Activated CD4-positive, alpha-beta memory T cell treated with anti-CD3 and anti-CD28 coated beads for 36 hours (primary cell): ENCODE measurements at regions not wholly inside any gene's neighbourhood (a gene's known extent, or its start where the extent isn't known, plus 50 kb on each side); places are given as distances from the start of the nearest gene placed in this dataset.

Experiments
- CTCF ChIA-PET: fragments of 350-600 bp; sonication (Branson Sonifier 250); formaldehyde crosslinking; loops from one replicate; lab custom pipeline; 2021; ENCODE audit warnings: antibody characterized with exemption, inconsistent platforms; lab: Charles Lee
- POLR2A ChIA-PET: fragments of 350-600 bp; sonication (Branson Sonifier 250); formaldehyde crosslinking; loops from one replicate; lab custom pipeline; 2021; ENCODE audit warnings: antibody characterized with exemption; lab: Charles Lee
- DNase-seq: peaks from one replicate; pipeline ENCODE4 v3.0.0-alpha.2; 2020
- H3K27ac Mint-ChIP-seq: one replicate; pipeline ENCODE4 v1.8.0; 2021; ENCODE audit warnings: mixed read lengths
- H3K27me3 Mint-ChIP-seq: one replicate; pipeline ENCODE4 v1.8.0; 2021; ENCODE audit warnings: mixed read lengths
- H3K36me3 Mint-ChIP-seq: one replicate; pipeline ENCODE4 v1.8.0; 2021; ENCODE audit warnings: mixed read lengths
- H3K4me1 Mint-ChIP-seq: one replicate; pipeline ENCODE4 v1.8.0; 2021; ENCODE audit warnings: low read depth, mixed read lengths
- H3K4me3 Mint-ChIP-seq: one replicate; pipeline ENCODE4 v1.8.0; 2021; ENCODE audit warnings: mild to moderate bottlenecking, mixed read lengths
- H3K9me3 Mint-ChIP-seq: one replicate; pipeline ENCODE4 v1.8.0; 2021; ENCODE audit warnings: mixed read lengths
- intact Hi-C: fragments of 100-400 bp; cut with micrococcal nuclease; formaldehyde crosslinking; loops from one replicate; pipeline ENCODE4 v1.15.1; 2023

DNA sequence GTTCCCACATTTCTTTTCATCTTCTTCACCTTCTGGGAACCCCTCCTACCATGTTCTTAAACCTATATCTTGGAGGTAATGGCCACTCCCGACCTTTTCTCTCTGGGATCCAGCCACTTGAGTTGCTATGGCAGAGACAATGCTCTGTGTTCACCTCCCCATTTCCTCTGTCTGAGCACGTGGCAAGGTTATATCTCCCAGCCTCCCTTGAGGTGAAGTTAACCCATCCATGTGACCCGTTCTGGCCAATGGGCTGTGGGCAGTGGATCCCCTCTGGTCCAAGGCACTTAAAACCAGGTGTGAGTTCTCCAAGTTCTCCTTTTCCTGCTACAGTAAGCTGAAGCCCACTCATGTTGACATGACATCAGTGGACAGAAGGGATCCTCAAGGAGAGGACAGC lies 261.4 kb downstream of the LRFN2 start:
- Mint-ChIP-seq H3K27ac (no peak overlapping the region), H3K4me3 (no peak overlapping the region), H3K27me3 (peaks cover 28% of the 10 kb centered on the region), H3K36me3 (no peaks in the 10 kb centered on the region), H3K9me3 (no peaks in the 10 kb centered on the region), H3K4me1 (no peaks in the 10 kb centered on the region)
- intact Hi-C loops, result loop anchor here (5.0 to 10.0 kb wide), 3 partner anchors 262 to 587 kb away; partner anchors contain the start of gene LRFN2
- ChIA-PET CTCF (no interaction called here), POLR2A (no interaction called here)
- DNase-seq, result no peak

DNA sequence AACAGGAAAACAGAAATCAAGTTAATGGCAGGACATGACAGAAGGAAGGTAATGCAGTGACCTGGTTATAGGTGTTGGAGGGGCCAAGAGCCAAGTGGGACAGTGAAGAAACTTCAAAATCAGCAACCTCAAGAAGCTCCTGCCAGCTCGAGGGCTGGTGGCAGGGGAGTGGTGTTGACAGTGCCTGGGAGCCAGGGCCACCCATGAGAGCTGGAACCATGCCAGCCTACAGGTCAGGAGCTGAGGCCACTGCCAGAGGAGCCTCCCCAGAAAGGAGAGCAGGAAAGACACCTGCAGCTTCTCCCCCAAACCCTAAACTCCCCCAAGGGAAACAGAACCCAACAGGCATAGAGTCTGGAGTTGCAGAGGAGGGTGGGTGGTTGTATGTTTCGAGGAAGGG lies 262.1 kb downstream of the LRFN2 start:
- peaks cover 28% of the 10 kb centered on the region for H3K27me3 Mint-ChIP-seq
- no peak overlapping the region for H3K4me3 Mint-ChIP-seq
- DNase-seq, result no peak
- no peaks in the 10 kb centered on the region for H3K36me3 Mint-ChIP-seq
- no peaks in the 10 kb centered on the region for H3K9me3 Mint-ChIP-seq
- ChIA-PET CTCF (interaction anchor here (1.6 kb wide), 1 partner anchor 10 kb away, joined by 3 read pairs; no protein-coding TSS in a partner anchor), POLR2A (no interaction called here)
- intact Hi-C loops, result loop anchor here (5.0 to 10.0 kb wide), 3 partner anchors 262 to 587 kb away; partner anchors contain the start of gene LRFN2
- no peak overlapping the region for H3K27ac Mint-ChIP-seq
- no peaks in the 10 kb centered on the region for H3K4me1 Mint-ChIP-seq

DNA sequence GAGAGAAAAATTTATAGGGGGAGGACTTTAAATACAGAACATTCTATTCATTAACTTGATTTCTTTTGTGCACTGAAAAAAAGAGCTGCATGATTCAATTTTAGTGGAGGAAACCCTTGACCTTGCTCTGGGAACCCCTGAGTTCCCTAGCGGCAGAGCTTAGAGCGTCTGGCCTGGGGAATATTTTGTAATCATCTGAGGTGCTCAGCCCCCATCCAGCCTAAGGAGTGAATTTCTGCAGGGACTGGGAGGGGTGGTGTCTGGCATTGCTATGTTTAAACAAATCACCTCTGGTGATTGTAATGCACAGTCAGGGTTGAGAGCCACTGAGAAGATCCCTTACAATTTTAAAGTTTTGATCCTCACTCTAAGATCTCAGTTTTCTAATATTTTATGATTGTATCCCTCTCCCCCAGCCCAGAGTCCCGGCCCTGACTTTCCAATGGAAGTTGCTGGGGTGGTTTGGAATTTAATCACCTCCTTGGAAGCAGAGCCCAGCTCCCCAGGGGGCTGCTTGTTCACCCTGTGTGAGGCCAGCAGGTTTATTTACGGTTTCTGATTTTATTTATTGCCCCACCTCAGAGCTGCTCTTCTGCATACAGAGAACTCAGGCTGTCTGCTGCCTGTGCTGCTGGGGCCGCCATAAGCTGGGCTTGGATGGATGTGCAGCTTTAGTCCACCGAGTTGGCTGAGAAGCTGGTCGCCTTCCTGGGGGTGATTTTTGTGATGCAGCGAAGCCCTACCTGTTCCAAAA lies 263.1 kb downstream of the LRFN2 start:
- no peak overlapping the region for H3K4me3 Mint-ChIP-seq
- POLR2A ChIA-PET, result no interaction called here
- H3K4me1 Mint-ChIP-seq, result no peaks in the 10 kb centered on the region
- intact Hi-C loops, result loop anchor here (10.0 kb wide), 1 partner anchor 501 kb away; no protein-coding TSS in a partner anchor
- peaks cover 29% of the 10 kb centered on the region for H3K27me3 Mint-ChIP-seq
- H3K9me3 Mint-ChIP-seq, result peaks cover 5% of the 10 kb centered on the region
- no peak for DNase-seq
- H3K27ac Mint-ChIP-seq, result no peak overlapping the region
- H3K36me3 Mint-ChIP-seq, result no peaks in the 10 kb centered on the region
- CTCF ChIA-PET, result interaction anchor here (1.6 kb wide), 1 partner anchor 9 kb away, joined by 3 read pairs; no protein-coding TSS in a partner anchor

DNA sequence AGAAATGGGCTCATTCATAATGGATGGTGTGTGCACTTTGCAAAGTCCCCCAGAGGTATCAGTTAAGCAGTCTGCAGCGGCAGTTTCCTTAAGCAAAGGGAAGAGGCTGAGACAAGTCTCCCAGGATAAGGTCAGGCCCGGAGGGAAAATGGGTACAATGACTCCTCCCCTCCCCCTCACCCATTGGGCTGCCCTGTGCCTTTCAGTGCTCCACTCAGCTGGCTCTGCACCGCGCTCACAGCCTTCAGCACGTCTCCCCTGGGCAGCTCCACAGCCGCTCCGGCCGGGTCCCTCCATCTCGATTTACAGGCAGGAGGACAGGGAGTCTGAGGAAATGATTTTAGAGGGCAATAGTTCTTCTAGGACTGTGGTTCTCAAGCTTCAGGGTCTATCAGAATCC lies 264.8 kb downstream of the LRFN2 start:
- intact Hi-C loops, result loop anchor here (10.0 kb wide), 1 partner anchor 502 kb away; no protein-coding TSS in a partner anchor
- H3K27ac Mint-ChIP-seq, result no peak overlapping the region
- peaks cover 20% of the 10 kb centered on the region for H3K27me3 Mint-ChIP-seq
- ChIA-PET POLR2A (no interaction called here), CTCF (no interaction called here)
- H3K36me3 Mint-ChIP-seq, result no peaks in the 10 kb centered on the region
- no peaks in the 10 kb centered on the region for H3K4me1 Mint-ChIP-seq
- DNase-seq, result no peak
- no peak overlapping the region for H3K4me3 Mint-ChIP-seq
- H3K9me3 Mint-ChIP-seq, result peaks cover 6% of the 10 kb centered on the region

DNA sequence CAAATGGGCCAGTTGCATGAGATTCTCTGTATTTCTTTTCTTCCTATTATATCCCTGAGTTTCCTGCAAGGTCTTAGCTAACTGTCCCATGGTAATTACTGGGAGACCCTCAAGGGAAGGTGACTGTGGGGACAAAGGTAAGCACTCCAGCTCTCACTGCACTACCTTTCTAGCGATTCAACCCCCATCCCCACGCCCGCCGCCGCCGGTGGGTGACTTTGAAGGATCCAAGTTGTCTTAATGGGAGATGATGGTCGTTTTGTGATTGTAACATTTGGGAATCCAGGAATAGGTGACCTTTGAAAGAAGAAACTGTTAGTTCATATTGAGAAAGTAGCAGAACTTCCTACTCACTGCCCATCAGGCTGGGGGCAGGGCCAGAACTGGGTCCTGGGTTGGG lies 265.5 kb downstream of the LRFN2 start:
- no peak for DNase-seq
- Mint-ChIP-seq H3K27ac (no peak overlapping the region), H3K4me1 (no peaks in the 10 kb centered on the region), H3K4me3 (no peak overlapping the region), H3K36me3 (no peaks in the 10 kb centered on the region), H3K9me3 (peaks cover 6% of the 10 kb centered on the region), H3K27me3 (peaks cover 20% of the 10 kb centered on the region)
- ChIA-PET POLR2A (no interaction called here), CTCF (no interaction called here)
- intact Hi-C loops, result loop anchor here (10.0 kb wide), 1 partner anchor 503 kb away; no protein-coding TSS in a partner anchor

DNA sequence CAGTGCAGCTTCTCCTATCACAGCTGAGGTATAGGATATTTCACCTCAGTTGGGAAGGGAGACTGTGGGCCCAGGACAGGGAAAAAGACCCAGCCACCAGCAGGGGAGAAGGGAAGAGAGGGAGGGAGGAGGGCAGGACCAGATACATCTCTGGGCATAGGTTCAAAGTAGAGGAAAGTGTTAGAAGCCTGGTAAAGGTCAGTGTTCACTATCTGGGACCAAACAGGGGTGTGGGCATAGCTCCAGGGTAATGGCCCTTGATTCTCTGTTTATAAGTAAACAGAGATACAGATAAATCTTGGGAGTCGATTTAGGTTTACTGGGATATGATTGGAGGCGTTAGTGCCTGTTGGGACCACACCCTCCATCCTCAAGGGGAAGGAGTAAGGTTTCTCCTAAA lies 266.2 kb downstream of the LRFN2 start:
- intact Hi-C loops, result loop anchor here (10.0 kb wide), 1 partner anchor 504 kb away; no protein-coding TSS in a partner anchor
- ChIA-PET CTCF (no interaction called here), POLR2A (no interaction called here)

DNA sequence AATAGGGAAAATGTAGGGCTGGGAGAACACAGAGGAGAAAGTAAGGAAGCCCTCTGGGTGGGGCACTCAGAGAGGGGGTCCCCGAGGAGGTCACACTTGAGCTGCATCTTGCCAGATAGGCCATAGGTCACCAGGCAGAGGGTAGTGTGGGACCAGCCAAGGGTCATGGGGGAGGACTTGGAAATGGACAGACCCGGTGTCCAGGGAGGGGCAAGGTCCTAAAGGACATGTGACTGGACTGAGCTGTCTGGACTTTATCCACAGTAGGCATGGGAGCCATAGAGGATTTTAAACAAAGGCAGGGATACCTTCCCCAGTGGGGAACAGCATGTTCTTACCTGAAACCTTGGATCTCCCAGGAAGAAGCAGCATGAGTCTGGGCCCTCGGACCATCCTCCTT lies 266.7 kb downstream of the LRFN2 start:
- POLR2A ChIA-PET, result no interaction called here
- H3K27me3 Mint-ChIP-seq, result peaks cover 17% of the 10 kb centered on the region

More for the DNA sequence above, 266.2 kb downstream of the LRFN2 start:
- H3K36me3 Mint-ChIP-seq, result no peaks in the 10 kb centered on the region
- no peak for DNase-seq
- peaks cover 6% of the 10 kb centered on the region for H3K9me3 Mint-ChIP-seq
- H3K4me3 Mint-ChIP-seq, result no peak overlapping the region
- no peak overlapping the region for H3K27ac Mint-ChIP-seq
- H3K4me1 Mint-ChIP-seq, result no peaks in the 10 kb centered on the region
- peaks cover 20% of the 10 kb centered on the region for H3K27me3 Mint-ChIP-seq

DNA sequence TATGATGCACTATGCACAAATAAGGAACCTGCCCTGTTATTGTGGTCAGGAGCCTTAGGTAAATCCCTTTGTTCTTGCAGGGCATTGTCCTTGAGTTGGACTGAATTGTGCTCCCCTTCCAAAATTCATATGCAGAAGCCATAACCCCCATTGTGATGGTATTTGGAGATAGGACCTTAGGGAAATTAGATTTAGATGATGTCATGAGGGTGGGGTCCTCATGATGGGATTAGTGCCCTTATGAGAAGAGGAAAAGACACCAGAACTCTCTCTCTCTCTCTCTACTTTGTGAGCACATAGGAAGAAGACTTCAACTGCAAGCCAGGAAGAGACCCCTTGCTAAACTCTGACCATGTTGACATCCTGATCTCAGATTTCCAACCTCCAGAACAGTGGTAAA lies 268.0 kb downstream of the LRFN2 start:
- no peaks in the 10 kb centered on the region for H3K36me3 Mint-ChIP-seq
- ChIA-PET CTCF (no interaction called here), POLR2A (no interaction called here)
- DNase-seq, result no peak
- peaks cover 6% of the 10 kb centered on the region for H3K9me3 Mint-ChIP-seq
- no peak overlapping the region for H3K27ac Mint-ChIP-seq
- H3K4me3 Mint-ChIP-seq, result no peak overlapping the region
- H3K4me1 Mint-ChIP-seq, result no peaks in the 10 kb centered on the region
- H3K27me3 Mint-ChIP-seq, result peaks cover 12% of the 10 kb centered on the region
- intact Hi-C loops, result no loop called here

More for the DNA sequence above, 266.7 kb downstream of the LRFN2 start:
- no peaks in the 10 kb centered on the region for H3K4me1 Mint-ChIP-seq
- CTCF ChIA-PET, result no interaction called here
- H3K27ac Mint-ChIP-seq, result no peak overlapping the region
- H3K4me3 Mint-ChIP-seq, result no peak overlapping the region
- H3K36me3 Mint-ChIP-seq, result no peaks in the 10 kb centered on the region
- H3K9me3 Mint-ChIP-seq, result peaks cover 6% of the 10 kb centered on the region
- intact Hi-C loops, result loop anchor here (10.0 kb wide), 1 partner anchor 504 kb away; no protein-coding TSS in a partner anchor
- DNase-seq, result no peak

DNA sequence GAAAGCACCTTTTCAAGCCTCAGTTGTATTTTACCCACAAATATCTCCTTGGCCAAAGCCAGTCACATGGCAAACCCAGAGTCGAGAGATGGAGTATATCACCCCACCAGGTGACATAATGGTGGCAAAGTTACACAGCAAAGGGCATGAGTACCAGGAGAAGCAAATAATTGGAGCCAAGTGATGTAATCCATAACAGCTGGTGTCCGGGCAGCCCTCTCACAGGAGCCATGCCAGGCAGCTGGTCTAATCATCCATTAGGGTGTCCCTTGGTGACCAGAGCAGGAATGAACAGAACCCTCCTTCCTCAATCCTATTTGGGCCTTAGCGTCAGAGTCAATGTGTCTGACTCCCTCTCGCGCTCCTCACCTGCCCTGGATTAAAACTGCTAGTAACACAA lies 272.1 kb downstream of the LRFN2 start:
- Mint-ChIP-seq H3K9me3 (peaks cover 6% of the 10 kb centered on the region), H3K4me3 (no peak overlapping the region), H3K27ac (no peak overlapping the region), H3K36me3 (no peaks in the 10 kb centered on the region), H3K4me1 (no peaks in the 10 kb centered on the region), H3K27me3 (peaks cover 14% of the 10 kb centered on the region)
- intact Hi-C loops, result no loop called here
- no peak for DNase-seq
- ChIA-PET CTCF (interaction anchor here (1.4 kb wide), 1 partner anchor 9 kb away, joined by 3 read pairs; no protein-coding TSS in a partner anchor), POLR2A (no interaction called here)

DNA sequence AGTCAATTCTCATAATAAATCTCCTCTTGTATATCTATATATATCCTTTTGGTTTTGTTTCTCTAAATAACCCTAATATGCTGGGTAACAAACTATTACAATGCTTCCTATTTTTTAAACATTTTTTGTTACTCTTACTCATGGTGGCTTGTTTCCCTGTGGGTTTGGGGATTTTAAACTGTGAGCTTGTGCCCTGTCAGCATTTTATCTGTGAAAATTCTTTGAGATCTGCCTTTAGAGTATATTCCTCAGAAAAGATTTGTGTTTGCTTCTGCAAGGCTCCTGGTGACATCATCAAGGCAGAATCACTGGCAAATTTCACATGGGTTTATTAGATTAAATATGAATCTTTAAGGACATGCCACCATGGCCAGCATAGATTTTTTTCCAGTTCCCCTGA lies 273.6 kb downstream of the LRFN2 start:
- Mint-ChIP-seq H3K27ac (no peak overlapping the region), H3K4me3 (no peak overlapping the region), H3K9me3 (no peaks in the 10 kb centered on the region), H3K27me3 (peaks cover 14% of the 10 kb centered on the region), H3K36me3 (no peaks in the 10 kb centered on the region), H3K4me1 (no peaks in the 10 kb centered on the region)
- intact Hi-C loops, result no loop called here
- ChIA-PET POLR2A (no interaction called here), CTCF (no interaction called here)
- DNase-seq, result no peak

DNA sequence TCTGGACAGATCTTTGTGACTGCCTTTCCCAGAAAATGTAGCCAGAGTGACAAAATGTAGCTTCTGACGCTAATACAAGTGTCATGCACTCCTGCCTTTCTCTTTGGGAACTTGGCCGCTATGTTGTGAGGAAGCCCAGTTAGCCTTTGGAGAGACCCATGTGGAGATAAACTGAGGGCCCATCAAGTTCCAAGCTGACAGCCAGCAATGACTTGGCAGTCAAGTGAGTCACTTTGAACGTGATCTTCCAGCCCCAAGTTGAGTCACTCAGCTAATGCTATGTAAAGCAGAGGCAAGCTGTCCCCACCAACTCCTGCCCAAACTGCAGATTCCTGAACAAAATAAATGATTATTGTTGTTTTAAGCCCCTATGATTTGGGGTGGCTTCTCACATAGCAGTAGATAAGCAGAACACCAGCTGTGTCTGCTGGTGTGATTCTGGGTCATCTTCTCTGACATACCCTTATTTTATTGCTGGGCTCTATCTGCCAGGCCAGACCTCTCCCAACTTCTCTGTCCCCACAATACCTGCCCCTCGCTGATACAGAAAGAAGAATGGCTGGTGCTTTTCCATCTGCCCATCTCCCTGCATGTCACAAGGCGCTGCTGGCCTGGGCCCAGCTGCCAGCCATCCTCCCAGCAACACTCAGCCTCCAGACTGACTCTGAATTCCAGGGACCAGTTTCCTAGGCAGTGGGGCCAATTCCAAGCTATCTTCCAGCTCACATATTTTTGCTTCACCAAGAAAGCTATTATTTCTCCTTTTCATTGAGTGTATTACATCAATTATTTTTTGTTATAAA lies 274.8 kb downstream of the LRFN2 start:
- no peak for DNase-seq
- Mint-ChIP-seq H3K9me3 (no peaks in the 10 kb centered on the region), H3K27ac (no peak overlapping the region), H3K36me3 (no peaks in the 10 kb centered on the region), H3K4me3 (no peak overlapping the region), H3K27me3 (peaks cover 20% of the 10 kb centered on the region), H3K4me1 (no peaks in the 10 kb centered on the region)
- POLR2A ChIA-PET, result no interaction called here
- intact Hi-C loops, result no loop called here
- CTCF ChIA-PET, result no interaction called here
